ENCODE measurements at regions not wholly inside any gene's neighbourhood (a gene's known extent, or its start where the extent isn't known, plus 50 kb on each side); places are given as distances from the start of the nearest gene placed in this dataset.
"Not testable (repeated sequence)": the region's sequence is repeated elsewhere in the genome, so short reads cannot be mapped to it uniquely, and the experiment has no call there.

DNA sequence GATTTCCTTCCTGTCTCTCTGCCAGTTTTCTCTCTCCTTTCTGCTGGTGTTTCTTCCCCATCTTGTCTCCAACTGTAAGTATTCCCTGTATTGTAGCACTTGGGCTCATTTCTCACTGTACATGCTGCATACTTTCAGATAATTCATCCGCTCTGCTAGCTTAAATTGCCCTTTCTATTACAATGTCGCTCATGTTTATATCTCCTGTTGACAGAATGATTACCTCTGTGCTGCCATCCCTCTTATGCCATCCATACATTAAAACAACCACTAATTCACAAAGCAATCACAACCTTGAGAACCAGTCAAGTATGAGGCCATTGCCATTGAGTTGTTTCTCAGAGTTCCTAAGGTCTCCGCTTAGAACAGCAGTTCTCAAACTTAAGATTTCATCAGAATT is 107.5 kb upstream of the SOX2 start:
- DNase-seq, result no peak

- no peak for DNase-seq
These were observed 115.6 kb upstream of the SOX2 start for GRCh38 chr3:181596126-181596525.

- DNase-seq, result not testable (repeated sequence)
These were observed 120.8 kb upstream of the SOX2 start for GRCh38 chr3:181590939-181591338.

DNA sequence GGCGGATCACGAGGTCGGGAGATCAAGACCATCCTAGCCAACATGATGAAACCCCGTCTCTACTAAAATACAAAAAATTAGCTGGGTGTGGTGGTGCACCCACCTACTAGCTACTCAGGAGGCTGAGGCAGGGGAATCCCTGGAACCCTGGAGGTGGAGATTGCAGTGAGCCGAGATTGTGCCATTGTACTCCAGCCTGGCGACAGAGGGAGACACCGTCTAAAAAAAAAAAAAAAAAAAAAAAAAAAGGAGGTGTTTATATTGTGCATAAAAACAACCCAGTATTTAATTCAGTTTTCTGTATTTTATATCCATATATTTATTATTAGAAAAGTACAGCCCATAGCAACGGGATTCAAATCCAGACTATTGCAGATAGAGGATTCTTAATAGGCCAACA is 129.1 kb upstream of the SOX2 start:
- no peak for DNase-seq

- no peak for DNase-seq
These were observed 130.1 kb upstream of the SOX2 start for GRCh38 chr3:181581656-181582055.

DNA sequence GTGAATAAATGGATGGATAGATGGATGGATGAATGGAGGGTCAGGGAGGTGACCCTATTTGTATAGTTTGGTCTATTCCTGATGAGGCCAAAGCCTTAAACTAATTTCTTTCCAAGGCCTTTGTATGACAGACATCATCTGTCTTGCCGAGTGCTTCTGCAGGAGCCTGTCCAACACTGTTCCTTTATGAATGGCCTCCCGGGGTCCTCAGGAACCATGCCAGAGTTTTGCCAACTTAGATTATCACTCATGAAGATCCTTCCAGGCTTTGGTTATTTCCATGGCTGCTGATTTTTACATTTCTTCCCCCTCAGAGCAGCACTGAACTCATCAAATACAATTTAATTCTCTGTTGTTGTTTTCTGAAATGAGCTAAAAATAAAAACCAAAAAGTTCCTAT is 133.0 kb upstream of the SOX2 start:
- DNase-seq, result peak; percentile 19

DNA sequence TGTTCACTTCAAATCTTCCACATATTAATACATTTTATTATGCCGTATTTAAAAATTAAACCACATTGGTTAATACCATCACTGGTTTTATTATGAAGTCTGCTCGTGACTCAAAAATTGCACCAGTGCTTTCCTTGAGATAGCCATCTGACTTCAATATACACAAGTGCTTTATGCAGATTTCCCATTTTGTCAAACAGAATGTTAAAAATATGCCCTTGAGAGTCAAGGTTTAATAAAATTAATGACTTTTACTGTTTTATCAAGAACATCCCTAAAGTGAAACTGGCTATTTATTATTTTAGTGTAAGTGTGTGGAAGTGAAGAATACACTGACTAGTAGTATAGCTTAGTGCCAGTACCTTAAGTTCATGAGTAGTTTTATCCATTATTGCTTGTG is 139.3 kb upstream of the SOX2 start:
- DNase-seq, result no peak

GRCh38 chr3:181570472-181570871 is 141.3 kb upstream of the SOX2 start:
- DNase-seq, result no peak

DNA sequence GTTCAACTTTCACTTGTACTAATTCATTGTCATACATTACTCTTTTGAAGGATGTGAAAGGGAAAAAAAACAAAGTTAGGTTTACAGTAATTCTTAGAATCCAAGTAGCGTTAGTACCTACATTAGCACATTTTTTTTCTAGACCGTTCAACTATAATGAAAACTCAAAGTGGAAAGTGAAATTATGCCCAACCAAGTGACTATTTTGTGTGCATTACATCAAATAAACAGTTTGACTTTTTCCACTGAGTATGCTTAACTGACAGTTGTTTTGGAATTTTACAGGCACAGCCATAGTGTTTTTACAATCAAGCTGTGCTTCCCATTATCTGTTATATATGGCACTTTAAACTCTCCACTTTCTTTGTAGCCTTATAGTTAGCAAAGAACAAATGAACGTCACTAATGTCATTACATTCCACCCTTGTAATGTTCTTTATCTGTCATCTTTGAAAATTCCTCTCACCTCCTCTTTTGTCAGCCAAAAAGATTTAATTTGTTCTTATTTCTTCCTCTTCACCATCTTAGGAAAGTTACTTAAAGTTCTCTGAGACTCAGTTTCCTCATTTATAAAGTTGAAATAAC is 142.3 kb upstream of the SOX2 start:
- DNase-seq, result no peak

DNA sequence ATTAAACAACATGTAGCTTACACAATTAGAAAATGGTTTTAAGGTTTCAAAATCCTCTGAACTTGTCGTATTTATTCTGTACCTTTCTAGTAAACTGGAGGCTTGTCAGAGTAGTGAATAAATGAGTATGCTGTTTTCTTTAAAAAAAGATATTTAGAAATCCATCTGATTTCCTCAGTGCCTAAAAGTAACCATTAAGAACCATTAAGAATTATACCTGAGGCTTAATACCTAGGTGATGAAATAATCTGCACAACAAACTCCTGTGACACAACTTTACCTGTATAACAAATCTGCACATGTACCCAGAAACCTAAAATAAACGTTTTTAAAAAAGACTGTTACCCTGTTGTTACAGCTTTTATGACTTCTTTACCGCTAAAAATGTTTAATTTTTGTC is 143.0 kb upstream of the SOX2 start:
- no peak for DNase-seq

GRCh38 chr3:181568248-181568647 is 143.5 kb upstream of the SOX2 start:
- no peak for DNase-seq

GRCh38 chr3:181567311-181568075 is 144.2 kb upstream of the SOX2 start:
- no peak for DNase-seq

DNA sequence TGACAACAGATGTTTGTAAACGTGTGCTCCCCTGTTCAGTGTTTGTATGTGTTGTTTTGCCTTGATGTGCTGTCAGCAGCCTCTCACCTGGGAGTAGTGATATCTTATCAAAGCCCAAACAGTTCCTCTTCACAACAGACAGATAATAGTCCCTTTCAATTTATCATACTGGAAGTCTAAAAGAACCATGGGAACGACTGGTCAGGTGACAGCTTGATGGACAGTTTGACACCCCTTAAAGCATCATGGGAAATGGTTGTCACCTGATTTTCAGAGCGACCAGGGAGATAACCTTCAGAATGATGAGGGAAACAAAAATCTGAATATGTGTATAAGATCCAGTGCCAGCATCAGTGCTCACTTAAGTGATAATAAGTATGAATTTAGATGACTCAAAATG is 146.3 kb upstream of the SOX2 start:
- DNase-seq, result no peak

- DNase-seq, result no peak
These were observed 147.5 kb upstream of the SOX2 start for GRCh38 chr3:181564222-181564621.

DNA sequence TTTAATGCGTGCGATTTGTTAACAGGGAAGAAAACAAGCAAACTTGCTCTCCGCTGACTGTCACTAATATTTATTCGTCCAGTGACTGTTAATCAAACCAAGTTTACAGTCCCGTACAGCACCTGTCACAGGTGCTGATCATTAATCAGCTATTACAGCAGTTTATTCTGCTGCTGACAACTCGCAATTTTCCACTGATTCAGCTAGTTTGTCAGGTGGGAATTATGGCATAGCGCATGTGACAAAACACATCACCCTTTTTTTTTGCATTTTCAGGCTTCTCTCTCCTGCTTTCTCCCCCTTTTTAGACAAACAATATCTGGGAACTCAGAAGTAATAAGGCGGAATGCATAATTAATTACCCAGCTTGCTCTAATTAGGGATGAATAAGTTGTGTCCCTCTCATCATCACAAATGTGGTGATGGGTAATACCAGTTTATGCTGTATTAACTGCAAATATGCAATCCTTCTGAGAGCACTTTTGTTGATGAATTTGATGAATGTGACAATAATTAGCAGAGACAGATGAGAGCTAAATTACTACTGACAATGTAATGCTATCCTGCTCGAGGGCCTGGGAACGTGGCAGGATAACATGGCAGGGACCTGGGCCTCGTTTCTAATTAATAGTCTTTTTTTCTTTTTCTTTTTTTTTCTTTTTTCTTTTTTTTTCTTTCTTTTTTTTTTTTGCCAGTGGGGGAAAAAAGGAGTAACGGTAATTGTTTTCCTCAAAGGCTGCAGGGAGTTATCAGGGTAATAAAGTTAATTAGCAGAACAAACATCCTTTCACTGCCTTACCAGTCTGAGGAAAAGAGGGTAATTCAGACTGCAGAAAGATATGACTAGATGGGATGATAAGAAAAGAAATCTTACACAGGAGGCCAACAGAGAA is 150.3 kb upstream of the SOX2 start:
- peak; percentile 48 for DNase-seq

GRCh38 chr3:181558870-181559269 is 152.9 kb upstream of the SOX2 start:
- DNase-seq, result no peak

GRCh38 chr3:181555681-181556080 is 156.0 kb upstream of the SOX2 start:
- no peak for DNase-seq

- DNase-seq, result no peak
These were observed 157.4 kb upstream of the SOX2 start for GRCh38 chr3:181554233-181554765.

GRCh38 chr3:181549266-181549665 is 162.5 kb upstream of the SOX2 start:
- no peak for DNase-seq

DNA sequence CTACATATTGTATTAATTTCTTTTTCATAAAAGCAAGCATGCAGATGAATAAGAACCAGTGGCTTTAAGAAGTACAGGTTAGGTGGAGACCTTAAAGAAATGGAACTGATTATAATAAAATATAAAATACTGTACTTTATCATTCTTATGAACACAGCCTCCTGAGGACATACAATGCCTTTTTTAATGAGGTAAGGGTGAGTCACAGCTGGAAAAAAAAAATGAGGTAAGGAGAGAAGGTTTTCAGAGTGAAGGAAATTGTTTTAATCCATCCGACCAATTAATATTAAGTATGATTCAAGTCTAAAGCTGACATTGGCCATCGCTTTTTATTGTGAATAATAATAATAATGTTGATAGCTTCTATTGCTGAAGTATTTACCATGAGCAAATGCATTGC is 170.3 kb upstream of the SOX2 start:
- DNase-seq, result no peak

GRCh38 chr3:181534781-181535221 is 176.9 kb upstream of the SOX2 start:
- no peak for DNase-seq

- no peak for DNase-seq
These were observed 177.9 kb upstream of the SOX2 start for GRCh38 chr3:181533811-181534210.

DNA sequence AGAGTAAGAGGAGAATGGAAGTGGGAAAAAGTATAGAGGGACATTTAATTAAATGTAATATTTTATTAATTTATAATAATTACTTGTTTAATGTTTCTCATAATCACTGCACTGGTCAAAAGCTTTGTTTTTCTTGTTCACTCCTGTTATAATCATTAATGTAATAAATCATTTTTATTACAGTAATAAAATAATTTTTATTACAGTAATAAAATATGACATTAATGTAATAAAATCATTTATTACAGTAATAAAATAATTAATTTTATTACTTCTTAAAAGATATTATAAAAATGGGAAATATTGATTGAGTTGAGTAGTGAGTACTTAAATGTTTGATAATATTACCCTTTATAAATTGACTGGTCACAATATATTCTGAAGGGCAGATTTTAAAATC is 181.1 kb upstream of the SOX2 start:
- no peak for DNase-seq

- DNase-seq, result no peak
These were observed 189.9 kb upstream of the SOX2 start for GRCh38 chr3:181521831-181522230.
